SU-DHL-6 (cell line): ENCODE measurements at regions not wholly inside any gene's neighbourhood (a gene's known extent, or its start where the extent isn't known, plus 50 kb on each side); places are given as distances from the start of the nearest gene placed in this dataset.

Source experiments
- EZH2phosphoT487 ChIP-seq: fragments of 200-600 bp; sonication (generic), shearing (Covaris generic); conservative IDR thresholded peaks from 2 replicates; pipeline ENCODE4 v1.6.1; 2018; ENCODE audit warnings: mild to moderate bottlenecking, antibody characterized with exemption, low read length, moderate library complexity, mixed read lengths
- TF ChIP-seq, protein P1 (sequence below): fragments of 200-600 bp; sonication (generic); IDR thresholded peaks from one replicate; pipeline ENCODE4 v1.5.1; 2017; ENCODE audit warnings: antibody characterized with exemption, mild to moderate bottlenecking, low read length, moderate library complexity; ENCODE audit not compliant: insufficient read depth, poor library complexity, severe bottlenecking

DNA sequence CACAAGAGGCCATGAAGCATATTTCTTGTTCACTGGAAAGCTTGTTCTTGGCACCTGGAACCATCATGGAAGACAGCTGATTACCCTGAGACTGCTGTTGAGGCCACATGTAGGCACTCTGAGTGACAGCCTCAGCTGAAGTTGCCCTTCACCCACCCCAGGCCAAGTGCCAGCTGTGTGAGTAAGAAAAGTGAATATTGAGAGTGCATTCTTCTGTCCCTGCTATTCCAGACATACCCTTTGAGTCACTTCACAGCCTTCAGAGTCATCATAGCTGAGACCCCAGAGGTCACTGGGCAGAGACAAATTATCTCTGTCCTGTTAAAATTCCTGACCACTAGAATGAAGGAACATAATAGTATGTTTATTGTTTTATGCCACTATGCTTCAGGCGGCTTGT, 79.6 kb downstream of the NFKBIZ start:
- TF ChIP-seq, protein P1, sequence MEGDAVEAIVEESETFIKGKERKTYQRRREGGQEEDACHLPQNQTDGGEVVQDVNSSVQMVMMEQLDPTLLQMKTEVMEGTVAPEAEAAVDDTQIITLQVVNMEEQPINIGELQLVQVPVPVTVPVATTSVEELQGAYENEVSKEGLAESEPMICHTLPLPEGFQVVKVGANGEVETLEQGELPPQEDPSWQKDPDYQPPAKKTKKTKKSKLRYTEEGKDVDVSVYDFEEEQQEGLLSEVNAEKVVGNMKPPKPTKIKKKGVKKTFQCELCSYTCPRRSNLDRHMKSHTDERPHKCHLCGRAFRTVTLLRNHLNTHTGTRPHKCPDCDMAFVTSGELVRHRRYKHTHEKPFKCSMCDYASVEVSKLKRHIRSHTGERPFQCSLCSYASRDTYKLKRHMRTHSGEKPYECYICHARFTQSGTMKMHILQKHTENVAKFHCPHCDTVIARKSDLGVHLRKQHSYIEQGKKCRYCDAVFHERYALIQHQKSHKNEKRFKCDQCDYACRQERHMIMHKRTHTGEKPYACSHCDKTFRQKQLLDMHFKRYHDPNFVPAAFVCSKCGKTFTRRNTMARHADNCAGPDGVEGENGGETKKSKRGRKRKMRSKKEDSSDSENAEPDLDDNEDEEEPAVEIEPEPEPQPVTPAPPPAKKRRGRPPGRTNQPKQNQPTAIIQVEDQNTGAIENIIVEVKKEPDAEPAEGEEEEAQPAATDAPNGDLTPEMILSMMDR = no peak
- TF ChIP-seq EZH2phosphoT487 = no peak
